ENCODE measurements at regions not wholly inside any gene's neighbourhood (a gene's known extent, or its start where the extent isn't known, plus 50 kb on each side); places are given as distances from the start of the nearest gene placed in this dataset.

DNA sequence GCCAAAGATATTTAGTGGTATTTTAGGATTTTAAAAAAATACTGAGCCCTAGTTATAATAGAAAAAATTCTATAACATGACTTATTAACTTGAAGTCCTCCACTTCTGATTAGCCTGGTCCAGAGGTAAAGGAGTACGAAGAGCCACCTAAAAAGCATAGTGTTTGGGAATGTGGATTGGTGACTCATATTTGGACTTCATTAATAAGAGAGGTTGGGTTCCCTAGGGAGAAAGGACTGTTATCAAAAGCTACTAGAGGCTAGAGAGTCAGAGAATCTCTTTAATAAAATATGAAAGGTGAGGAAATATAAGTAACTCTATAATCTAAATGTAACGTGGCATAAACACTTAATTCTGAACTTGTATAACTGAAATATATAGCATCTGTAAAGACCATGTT lies 180.7 kb upstream of the TARS1 start:
- TF ChIP-seq POLR2AphosphoS5 (IDR thresholded peaks at IDR 0.05; ENCODE audit: low read depth, low read length) (no peak), POLR2A (IDR thresholded peaks at IDR 0.05; ENCODE audit: low read depth, low read length) (no peak), TAF1 (IDR thresholded peaks at IDR 0.05; ENCODE audit: borderline replicate concordance, low read depth, low read length) (no peak)
